Hepatocyte (in vitro differentiated cells): ENCODE measurements at regions not wholly inside any gene's neighbourhood (a gene's known extent, or its start where the extent isn't known, plus 50 kb on each side); places are given as distances from the start of the nearest gene placed in this dataset.

ENCODE experiments used
- CTCF ChIP-seq: fragments of 200-600 bp; sonication (generic); IDR thresholded peaks from 2 replicates; pipeline ENCODE4 v1.5.1; 2016; ENCODE audit warnings: antibody characterized with exemption, mild to moderate bottlenecking; ENCODE audit not compliant: poor library complexity
- EZH2 ChIP-seq: fragments of 200-600 bp; sonication (generic); IDR thresholded peaks from 2 replicates; pipeline ENCODE4 v1.6.1; 2016; ENCODE audit warnings: antibody characterized with exemption, mild to moderate bottlenecking, borderline replicate concordance
- EZH2phosphoT487 ChIP-seq: fragments of 200-600 bp; sonication (generic); IDR thresholded peaks from one replicate; pipeline ENCODE4 v1.6.1; 2018; ENCODE audit warnings: antibody characterized with exemption, mild to moderate bottlenecking, low read depth, moderate library complexity; ENCODE audit not compliant: unreplicated experiment, severe bottlenecking

- no peak for TF ChIP-seq CTCF
- no peak for TF ChIP-seq EZH2
- TF ChIP-seq EZH2phosphoT487, result no peak
These were observed 663.3 kb upstream of the ACVR2A start for GRCh38 chr2:147181351-147182029.
